IgD-negative memory B cell (primary cell): ENCODE measurements at regions not wholly inside any gene's neighbourhood (a gene's known extent, or its start where the extent isn't known, plus 50 kb on each side); places are given as distances from the start of the nearest gene placed in this dataset.

ENCODE experiments used
- H3K27ac Mint-ChIP-seq, 3 donors: one replicate each; pipeline ENCODE4 v1.8.0; 2020 to 2022; ENCODE audit warnings: mild to moderate bottlenecking in 3 of 3, mixed read lengths in 3 of 3, moderate library complexity in 1 of 3
- H3K27me3 Mint-ChIP-seq: one replicate; pipeline ENCODE4 v1.8.0; 2021; ENCODE audit warnings: mixed read lengths
- H3K36me3 Mint-ChIP-seq: one replicate; pipeline ENCODE4 v1.8.0; 2020; ENCODE audit warnings: mild to moderate bottlenecking, mixed read lengths
- H3K4me1 Mint-ChIP-seq, 3 donors: one replicate each; pipeline ENCODE4 v1.8.0; 2020 to 2022; ENCODE audit warnings: mixed read lengths in 3 of 3, mild to moderate bottlenecking in 1 of 3
- H3K4me3 Mint-ChIP-seq, 4 donors: one replicate each; pipeline ENCODE4 v1.8.0; 2020 to 2022; ENCODE audit warnings: mild to moderate bottlenecking in 4 of 4, mixed read lengths in 4 of 4, moderate library complexity in 3 of 4
- H3K9me3 Mint-ChIP-seq, 3 donors: one replicate each; pipeline ENCODE4 v1.8.0; 2020 to 2021; ENCODE audit warnings: mixed read lengths in 3 of 3, mild to moderate bottlenecking in 1 of 3

DNA sequence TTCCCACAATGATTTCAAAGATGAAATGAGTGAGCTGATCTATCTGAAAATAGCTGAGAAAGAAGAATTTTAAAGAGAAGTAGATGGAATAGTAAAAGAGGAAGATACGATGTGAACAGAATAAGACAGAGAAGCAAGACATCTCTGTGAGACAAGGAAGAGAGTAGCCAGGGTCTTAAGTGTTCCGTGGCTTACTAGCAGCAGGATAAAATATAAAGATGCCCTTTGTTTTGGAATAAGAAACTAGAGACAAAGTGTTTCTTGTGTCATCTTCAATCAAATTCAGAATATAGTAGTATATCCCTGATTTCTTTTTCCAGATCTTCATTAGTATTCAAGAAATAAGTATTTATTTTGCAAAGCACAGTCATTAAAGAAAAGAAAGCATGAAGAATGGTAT, 281.0 kb upstream of the NECTIN3 start:
- H3K27me3 Mint-ChIP-seq = no peaks in the 10 kb centered on the region
- H3K4me1 Mint-ChIP-seq = no peaks in the 10 kb centered on the region
- no peak overlapping the region for H3K4me3 Mint-ChIP-seq
- H3K9me3 Mint-ChIP-seq = peaks cover 3 to 6% (median 4%) of the 10 kb centered on the region in 3 donors
- H3K27ac Mint-ChIP-seq = no peak overlapping the region
- H3K36me3 Mint-ChIP-seq = no peaks in the 10 kb centered on the region

DNA sequence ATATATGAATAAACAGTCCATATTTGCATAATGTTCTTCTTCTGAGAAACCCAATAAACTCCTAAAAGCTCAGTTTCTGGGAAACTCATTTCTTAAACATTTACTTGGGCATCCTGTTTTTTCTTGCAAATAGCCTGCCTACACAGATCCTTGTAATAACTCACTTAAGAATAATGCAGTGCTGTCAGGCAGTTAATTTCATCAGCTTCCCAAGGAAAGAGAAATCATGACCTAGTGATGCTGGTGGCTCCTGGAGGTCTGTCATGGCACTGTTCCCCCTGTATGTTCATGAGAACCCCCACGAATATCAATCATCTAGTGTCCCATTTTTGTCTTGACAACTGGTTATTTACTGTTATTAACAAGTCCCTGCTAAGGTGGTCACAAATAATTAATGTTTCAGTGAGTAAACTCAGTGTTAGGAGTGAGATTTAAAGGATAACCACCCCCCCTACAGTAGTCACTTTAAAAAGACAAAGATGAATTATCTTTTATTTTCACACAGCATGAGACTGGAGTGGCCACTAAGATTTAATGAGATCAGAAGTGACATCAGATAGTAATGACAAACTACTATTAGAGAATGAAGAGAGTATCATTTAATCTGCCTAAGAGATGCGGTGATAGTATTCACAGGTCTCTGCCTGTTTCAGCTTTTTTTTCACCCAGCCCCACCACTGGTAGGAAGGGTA, 279.5 kb upstream of the NECTIN3 start:
- Mint-ChIP-seq H3K4me1 (no peaks in the 10 kb centered on the region), H3K27me3 (no peaks in the 10 kb centered on the region), H3K27ac (no peak overlapping the region), H3K4me3 (no peak overlapping the region), H3K9me3 (peaks cover 2 to 4% (median 3%) of the 10 kb centered on the region in 3 donors), H3K36me3 (no peaks in the 10 kb centered on the region)

DNA sequence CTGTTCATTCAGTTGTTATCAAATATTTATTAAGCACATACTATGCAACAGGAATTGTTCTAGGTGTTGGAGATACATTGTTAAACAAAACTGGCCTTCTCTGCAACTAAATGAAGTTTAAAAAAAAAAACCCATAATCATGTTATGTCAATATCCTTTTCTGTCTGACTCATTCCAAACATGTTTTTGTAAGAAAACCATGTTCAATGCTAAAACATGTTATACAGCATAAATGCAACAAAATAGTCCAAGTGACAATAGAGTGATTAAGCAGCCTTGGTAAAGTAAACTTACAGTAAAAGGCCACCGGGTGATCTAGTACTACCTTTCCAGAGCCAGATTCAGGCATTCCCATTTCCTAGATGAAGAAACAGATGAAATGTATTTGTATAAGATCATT, 278.0 kb upstream of the NECTIN3 start:
- Mint-ChIP-seq H3K4me3 (no peak overlapping the region), H3K9me3 (peaks cover 0 to 4% (median under 1%) of the 10 kb centered on the region in 3 donors), H3K4me1 (no peaks in the 10 kb centered on the region), H3K27me3 (no peaks in the 10 kb centered on the region), H3K36me3 (no peaks in the 10 kb centered on the region), H3K27ac (no peak overlapping the region)

DNA sequence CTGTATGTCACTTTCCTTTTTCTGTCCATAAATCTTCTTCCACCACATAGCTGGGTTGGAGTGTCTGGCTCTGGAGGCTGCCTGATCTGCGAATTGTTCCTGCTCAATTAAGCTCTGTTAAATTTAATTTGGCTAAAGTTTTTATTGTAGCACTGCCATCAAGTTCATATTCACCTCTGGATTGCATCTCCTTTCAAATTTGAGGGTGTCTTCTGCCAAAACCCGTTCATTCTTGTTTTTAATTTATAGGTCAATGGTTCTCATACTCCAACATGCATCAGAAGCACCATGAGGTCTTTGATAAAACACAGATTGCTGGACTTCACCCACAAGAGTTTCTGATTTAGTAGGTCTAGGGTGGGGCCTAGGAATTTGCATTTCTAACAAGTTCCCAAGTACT, 276.5 kb upstream of the NECTIN3 start:
- Mint-ChIP-seq H3K36me3 (no peaks in the 10 kb centered on the region), H3K27me3 (no peaks in the 10 kb centered on the region), H3K27ac (no peak overlapping the region), H3K4me1 (no peaks in the 10 kb centered on the region), H3K9me3 (peaks cover 0 to 4% (median 0%) of the 10 kb centered on the region in 3 donors), H3K4me3 (no peak overlapping the region)

DNA sequence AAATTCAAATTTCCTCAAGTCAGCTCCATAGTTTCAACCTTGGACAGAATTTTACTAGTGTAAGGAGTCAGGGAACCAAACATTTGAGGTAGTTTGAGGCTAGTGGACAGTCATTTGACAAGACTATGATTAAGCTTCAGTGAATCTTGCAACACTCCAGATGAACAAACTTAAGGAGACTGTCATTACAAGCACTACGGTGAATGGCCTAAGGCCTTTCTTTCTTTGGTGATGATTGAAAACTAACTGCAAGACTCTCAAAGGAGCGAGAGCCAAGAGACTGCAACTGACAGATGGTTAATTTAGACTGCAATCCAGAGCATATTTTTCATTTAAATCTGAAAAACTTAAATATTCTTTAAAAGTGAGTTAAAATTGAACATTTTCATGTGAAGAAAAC, 272.3 kb upstream of the NECTIN3 start:
- H3K4me3 Mint-ChIP-seq = no peak overlapping the region
- H3K9me3 Mint-ChIP-seq = peaks cover 0 to 4% (median 0%) of the 10 kb centered on the region in 3 donors
- no peak overlapping the region for H3K27ac Mint-ChIP-seq
- no peaks in the 10 kb centered on the region for H3K36me3 Mint-ChIP-seq
- no peaks in the 10 kb centered on the region for H3K27me3 Mint-ChIP-seq
- H3K4me1 Mint-ChIP-seq = no peaks in the 10 kb centered on the region

DNA sequence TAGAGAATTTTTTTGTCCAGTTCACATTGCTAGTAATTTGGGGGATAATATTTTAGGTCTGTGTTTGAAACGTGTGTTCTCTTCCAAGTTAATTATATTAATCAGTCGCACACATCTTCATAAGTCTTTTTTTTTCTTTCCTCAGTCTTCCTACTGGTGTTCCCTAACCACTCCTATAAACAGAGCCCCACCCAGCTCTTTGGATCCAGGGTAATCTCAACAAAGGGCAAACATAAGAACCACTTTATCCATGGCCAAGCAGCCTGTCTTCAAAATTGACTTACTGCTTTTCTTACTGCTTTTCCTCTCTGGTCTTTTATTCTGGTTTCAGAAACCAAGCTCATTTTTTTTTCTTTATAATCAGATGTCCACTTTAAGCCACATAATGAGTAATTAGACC, 266.8 kb upstream of the NECTIN3 start:
- Mint-ChIP-seq H3K27me3 (no peaks in the 10 kb centered on the region), H3K27ac (no peak overlapping the region), H3K36me3 (no peaks in the 10 kb centered on the region), H3K4me3 (no peak overlapping the region), H3K9me3 (no peaks in the 10 kb centered on the region), H3K4me1 (no peaks in the 10 kb centered on the region)

DNA sequence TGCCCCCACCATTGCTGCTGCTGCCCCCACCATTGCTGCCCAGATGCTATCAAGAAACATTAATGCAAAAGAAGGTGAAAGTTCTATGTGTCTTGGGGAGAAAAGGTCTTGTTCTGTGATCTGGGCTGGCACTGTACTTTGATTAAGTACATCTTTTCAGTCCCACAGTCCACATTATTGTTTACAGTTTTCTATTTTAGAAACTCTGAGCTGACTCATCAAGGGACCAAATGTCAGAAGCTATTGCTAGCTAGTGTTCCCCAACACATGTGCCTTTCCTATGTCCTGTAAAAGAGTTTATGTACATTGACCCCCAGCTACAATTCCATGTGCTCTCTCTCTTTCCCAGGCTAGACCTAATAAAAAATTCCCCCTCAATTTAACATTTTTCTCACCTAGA, 264.7 kb upstream of the NECTIN3 start:
- no peaks in the 10 kb centered on the region for H3K36me3 Mint-ChIP-seq
- H3K9me3 Mint-ChIP-seq = no peaks in the 10 kb centered on the region
- no peak overlapping the region for H3K4me3 Mint-ChIP-seq
- H3K4me1 Mint-ChIP-seq = no peaks in the 10 kb centered on the region
- no peaks in the 10 kb centered on the region for H3K27me3 Mint-ChIP-seq
- no peak overlapping the region for H3K27ac Mint-ChIP-seq

DNA sequence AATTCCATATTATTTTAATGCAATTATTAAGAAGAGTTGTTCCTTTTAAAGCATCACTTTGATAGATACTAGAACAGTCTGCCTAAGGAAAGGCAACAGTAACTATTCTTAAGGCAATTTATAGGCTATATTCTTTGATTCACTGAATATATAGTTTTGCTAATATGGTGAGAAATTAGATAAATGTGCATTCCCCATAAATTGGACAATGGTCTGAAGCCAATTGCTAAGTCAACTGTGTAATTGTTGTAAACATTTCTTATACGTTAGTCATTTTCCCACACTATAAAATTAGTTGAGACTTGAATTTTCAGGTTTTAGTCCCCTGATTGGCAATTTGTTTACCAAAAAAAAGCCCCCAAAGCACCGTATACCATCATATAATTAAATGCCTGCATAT, 263.0 kb upstream of the NECTIN3 start:
- no peaks in the 10 kb centered on the region for H3K4me1 Mint-ChIP-seq
- H3K9me3 Mint-ChIP-seq = no peaks in the 10 kb centered on the region
- H3K27ac Mint-ChIP-seq = no peak overlapping the region
- H3K27me3 Mint-ChIP-seq = no peaks in the 10 kb centered on the region
- no peaks in the 10 kb centered on the region for H3K36me3 Mint-ChIP-seq
- H3K4me3 Mint-ChIP-seq = no peak overlapping the region

DNA sequence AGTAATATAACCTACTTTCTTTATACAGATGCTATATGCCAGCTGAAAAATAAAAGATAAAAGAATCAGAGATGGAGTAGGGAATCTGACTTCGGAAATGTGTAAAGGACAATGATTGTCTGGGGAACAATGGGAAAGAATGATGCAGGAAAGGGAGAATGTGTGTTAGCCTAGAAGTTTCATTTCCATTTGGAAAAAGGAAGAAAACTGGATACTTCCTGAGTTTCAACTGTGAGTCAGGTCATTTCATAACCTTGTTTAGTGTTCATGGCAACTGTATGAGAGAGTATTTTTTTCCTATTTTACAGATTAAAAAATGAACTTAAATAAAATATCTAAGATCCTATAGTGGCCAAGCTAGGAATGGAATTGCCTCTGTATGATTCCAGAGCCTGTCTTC, 261.3 kb upstream of the NECTIN3 start:
- Mint-ChIP-seq H3K36me3 (no peaks in the 10 kb centered on the region), H3K27me3 (no peaks in the 10 kb centered on the region), H3K4me1 (peaks cover 0 to 3% (median 0%) of the 10 kb centered on the region in 3 donors), H3K27ac (no peak overlapping the region), H3K4me3 (no peak overlapping the region), H3K9me3 (no peaks in the 10 kb centered on the region)

DNA sequence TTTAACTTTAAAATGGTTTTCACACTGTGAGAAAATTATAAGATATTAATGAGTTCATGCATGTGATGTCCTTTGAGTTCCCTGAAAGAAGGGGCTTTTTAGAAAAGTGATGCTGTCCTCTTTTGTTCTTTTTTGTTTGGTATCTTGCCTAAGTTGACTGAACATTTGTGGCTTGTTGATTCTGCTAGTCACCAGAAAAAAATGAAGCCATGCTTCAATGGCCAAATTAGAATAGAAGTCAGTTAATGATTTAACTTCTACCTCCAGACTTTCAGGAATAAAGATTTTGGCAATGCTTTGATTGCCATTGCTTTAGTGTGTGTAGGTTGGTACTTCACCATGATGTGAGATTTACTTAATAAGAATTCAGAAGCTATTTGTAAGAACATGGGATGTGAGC, 260.6 kb upstream of the NECTIN3 start:
- H3K36me3 Mint-ChIP-seq = no peaks in the 10 kb centered on the region
- no peak overlapping the region for H3K4me3 Mint-ChIP-seq
- H3K27me3 Mint-ChIP-seq = no peaks in the 10 kb centered on the region
- H3K4me1 Mint-ChIP-seq = peaks cover 0 to 3% (median 0%) of the 10 kb centered on the region in 3 donors
- no peak overlapping the region for H3K27ac Mint-ChIP-seq
- no peaks in the 10 kb centered on the region for H3K9me3 Mint-ChIP-seq

DNA sequence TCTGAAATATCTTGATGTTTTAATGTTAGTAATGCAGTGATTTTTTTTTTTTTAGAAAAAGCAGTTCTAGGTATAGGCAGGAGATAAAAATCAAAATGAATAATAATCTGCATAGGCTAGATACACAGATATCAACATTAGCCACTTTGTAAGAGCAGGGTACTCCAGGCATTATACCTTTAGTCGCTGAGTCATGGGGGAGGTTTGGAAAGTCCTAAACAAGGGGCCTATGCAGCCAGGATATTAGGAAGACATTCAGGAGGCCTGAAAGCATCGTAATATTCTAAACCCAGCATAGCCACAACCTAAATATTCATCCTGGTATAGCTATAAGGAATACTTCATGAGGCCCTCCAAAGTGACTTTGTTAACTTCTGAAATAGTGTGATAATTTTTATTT, 258.1 kb upstream of the NECTIN3 start:
- H3K27me3 Mint-ChIP-seq = peaks cover 1% of the 10 kb centered on the region
- no peaks in the 10 kb centered on the region for H3K36me3 Mint-ChIP-seq
- no peak overlapping the region for H3K4me3 Mint-ChIP-seq
- H3K9me3 Mint-ChIP-seq = no peaks in the 10 kb centered on the region
- peaks cover 0 to 3% (median 0%) of the 10 kb centered on the region in 3 donors for H3K4me1 Mint-ChIP-seq
- no peak overlapping the region for H3K27ac Mint-ChIP-seq

DNA sequence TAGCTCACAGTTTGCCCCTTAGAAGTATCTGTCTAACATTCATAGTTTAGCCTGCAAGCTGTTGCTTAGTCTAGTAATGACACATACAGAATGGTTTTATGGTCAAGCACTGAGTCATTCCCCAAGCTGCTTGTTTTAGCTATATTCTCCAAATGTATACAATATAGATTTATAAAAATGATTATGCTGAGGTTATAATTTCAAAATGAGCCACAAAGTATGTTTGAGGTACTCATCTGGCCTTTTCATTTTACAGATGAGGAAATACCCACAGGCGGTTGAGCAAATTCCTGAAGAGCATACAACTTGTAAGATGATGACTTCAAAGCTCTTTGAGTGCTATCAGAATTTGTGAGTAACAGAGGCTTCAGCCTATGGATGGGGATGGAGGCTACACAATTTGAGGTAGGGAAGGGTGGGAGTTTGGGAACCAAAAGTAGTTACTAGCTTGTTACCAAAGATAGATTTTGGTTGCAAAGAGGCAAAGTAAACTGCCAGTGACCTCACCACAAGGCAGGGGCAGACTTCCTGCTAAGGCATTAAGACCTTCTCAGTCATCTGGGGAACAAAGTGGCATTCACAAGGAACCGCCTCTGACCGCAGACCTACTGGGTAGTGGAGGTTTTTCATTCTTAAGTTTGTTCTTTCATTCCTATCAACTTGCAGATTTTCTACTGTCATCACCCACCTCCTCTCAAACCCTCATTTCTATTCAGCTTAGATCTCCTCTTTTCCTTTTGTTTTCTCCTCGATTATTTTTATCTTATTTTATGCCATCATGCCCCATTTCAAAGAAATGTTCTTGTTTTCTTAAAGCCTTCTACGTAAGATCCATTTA, 257.2 kb upstream of the NECTIN3 start:
- peaks cover 1% of the 10 kb centered on the region for H3K27me3 Mint-ChIP-seq
- no peak overlapping the region for H3K4me3 Mint-ChIP-seq
- H3K27ac Mint-ChIP-seq = no peak overlapping the region
- H3K4me1 Mint-ChIP-seq = peaks cover 0 to 3% (median 0%) of the 10 kb centered on the region in 3 donors
- no peaks in the 10 kb centered on the region for H3K9me3 Mint-ChIP-seq
- H3K36me3 Mint-ChIP-seq = no peaks in the 10 kb centered on the region

DNA sequence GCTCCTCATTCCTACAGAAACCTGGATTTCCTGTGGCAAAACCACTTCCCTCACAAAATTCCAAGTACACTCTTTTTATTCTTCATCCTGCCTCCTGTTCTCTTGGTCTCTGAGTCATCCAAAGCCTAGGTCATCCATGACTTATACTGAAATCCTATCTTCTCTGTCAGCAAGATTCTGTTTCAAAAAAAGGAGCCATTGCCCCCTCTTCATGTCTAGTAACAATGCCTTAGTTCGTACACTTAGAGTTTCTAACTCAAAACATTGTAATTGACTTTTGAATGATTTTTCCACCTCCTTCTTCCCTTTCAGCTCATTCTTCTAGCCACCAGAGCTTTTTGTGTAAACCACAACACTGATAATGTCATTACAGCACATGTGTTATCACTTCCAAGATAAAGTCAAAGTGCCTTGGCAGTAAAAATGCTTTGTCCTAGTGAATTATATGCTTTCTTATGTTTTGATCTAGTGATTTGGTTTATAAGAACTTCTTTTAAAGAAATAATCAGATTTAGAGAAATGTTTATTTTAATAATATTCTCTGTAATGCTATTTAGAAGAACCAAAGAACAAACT, 256.5 kb upstream of the NECTIN3 start:
- H3K27me3 Mint-ChIP-seq = peaks cover 1% of the 10 kb centered on the region

DNA sequence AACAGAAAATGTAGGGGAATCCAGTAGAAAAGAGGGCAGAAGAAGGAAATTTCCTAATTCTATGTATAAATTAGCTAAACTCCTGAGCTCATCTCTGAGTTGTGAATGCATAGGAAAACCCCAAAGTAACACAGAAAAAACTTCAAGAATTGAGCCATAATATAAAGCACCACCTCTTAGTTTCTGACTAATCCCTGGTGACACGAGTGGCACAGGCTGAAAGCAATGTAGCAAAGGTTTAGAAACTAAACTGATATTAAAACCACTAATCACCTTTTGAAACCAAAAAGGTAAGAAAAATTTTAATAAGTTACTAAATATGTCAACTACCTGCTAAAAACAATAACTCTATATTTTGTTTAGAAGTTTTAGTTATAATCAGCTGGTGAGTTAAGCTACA, 255.6 kb upstream of the NECTIN3 start:
- peaks cover 1% of the 10 kb centered on the region for H3K27me3 Mint-ChIP-seq
- H3K4me3 Mint-ChIP-seq = no peak overlapping the region
- H3K36me3 Mint-ChIP-seq = no peaks in the 10 kb centered on the region
- H3K9me3 Mint-ChIP-seq = no peaks in the 10 kb centered on the region
- peaks cover 0 to 3% (median 0%) of the 10 kb centered on the region in 3 donors for H3K4me1 Mint-ChIP-seq
- no peak overlapping the region for H3K27ac Mint-ChIP-seq

More for the DNA sequence above, 256.5 kb upstream of the NECTIN3 start:
- H3K36me3 Mint-ChIP-seq = no peaks in the 10 kb centered on the region
- no peaks in the 10 kb centered on the region for H3K9me3 Mint-ChIP-seq
- H3K27ac Mint-ChIP-seq = no peak overlapping the region
- H3K4me3 Mint-ChIP-seq = no peak overlapping the region
- peaks cover 0 to 3% (median 0%) of the 10 kb centered on the region in 3 donors for H3K4me1 Mint-ChIP-seq

DNA sequence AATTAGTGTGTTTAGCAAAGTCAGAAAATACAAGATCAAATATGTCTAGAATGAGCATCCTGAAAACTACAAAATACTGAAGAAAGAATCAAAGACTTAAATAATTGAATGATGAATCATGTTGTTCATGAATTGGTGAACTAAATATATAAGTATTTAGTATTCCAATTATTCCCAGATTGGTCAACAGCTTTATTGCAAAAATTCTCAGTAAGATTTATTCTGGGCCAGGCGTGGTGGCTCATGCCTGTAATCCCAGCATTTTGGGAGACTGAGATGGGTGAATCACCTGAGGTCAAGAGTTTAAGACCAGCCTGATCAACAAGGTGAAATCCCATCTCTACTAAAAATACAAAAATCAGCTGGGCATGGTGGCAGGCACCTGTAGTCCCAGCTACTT, 250.0 kb upstream of the NECTIN3 start:
- Mint-ChIP-seq H3K4me1 (no peaks in the 10 kb centered on the region), H3K9me3 (peaks cover 0 to under 1% (median 0%) of the 10 kb centered on the region in 3 donors), H3K4me3 (no peak overlapping the region), H3K27me3 (peaks cover 1% of the 10 kb centered on the region), H3K36me3 (no peaks in the 10 kb centered on the region), H3K27ac (no peak overlapping the region)
